WTC11 (cell line): ENCODE measurements at regions not wholly inside any gene's neighbourhood (a gene's known extent, or its start where the extent isn't known, plus 50 kb on each side); places are given as distances from the start of the nearest gene placed in this dataset.

Experiments
- ATF1 ChIP-seq: sonication (generic); formaldehyde crosslinking; IDR thresholded peaks from 2 replicates; pipeline ENCODE4 v1.8.1; 2023; ENCODE audit warnings: mild to moderate bottlenecking, moderate library complexity, missing genetic modification reagents
- CDX4 ChIP-seq: fragments of 250-450 bp; sonication (Bioruptor Pico); IDR thresholded peaks from 2 replicates; pipeline ENCODE4 v1.9.0; 2021; ENCODE audit warnings: moderate library complexity, mild to moderate bottlenecking, inconsistent platforms, borderline replicate concordance
- CTCF ChIP-seq: fragments of 200-600 bp; IDR thresholded peaks from 2 replicates; pipeline ENCODE4 v1.8.0; 2022; ENCODE audit warnings: antibody characterized with exemption
- E2F5 ChIP-seq: sonication (generic); formaldehyde crosslinking; IDR thresholded peaks from 2 replicates; pipeline ENCODE4 v1.8.1; 2022; ENCODE audit warnings: mild to moderate bottlenecking, moderate library complexity, missing genetic modification reagents
- ETV6 ChIP-seq: sonication (generic); formaldehyde crosslinking; IDR thresholded peaks from 2 replicates; pipeline ENCODE4 v1.8.1; 2022; ENCODE audit warnings: mild to moderate bottlenecking, missing genetic modification reagents
- FOXK1 ChIP-seq: sonication (generic); formaldehyde crosslinking; IDR thresholded peaks from 2 replicates; pipeline ENCODE4 v1.8.0; 2022; ENCODE audit warnings: mild to moderate bottlenecking, moderate library complexity, missing genetic modification reagents
- IRF2 ChIP-seq: sonication (generic); formaldehyde crosslinking; IDR thresholded peaks from 2 replicates; pipeline ENCODE4 v1.8.0; 2022; ENCODE audit warnings: low read depth, missing genetic modification reagents, borderline replicate concordance
- MLX ChIP-seq: sonication (generic); formaldehyde crosslinking; IDR thresholded peaks from 2 replicates; pipeline ENCODE4 v1.8.1; 2023; ENCODE audit warnings: mild to moderate bottlenecking, missing genetic modification reagents, moderate library complexity
- MXD4 ChIP-seq: fragments of 250-450 bp; sonication (Bioruptor Pico); IDR thresholded peaks from 2 replicates; pipeline ENCODE4 v1.8.0; 2021; ENCODE audit warnings: mild to moderate bottlenecking, moderate library complexity, borderline replicate concordance
- NR2C2 ChIP-seq: sonication (generic); formaldehyde crosslinking; IDR thresholded peaks from 2 replicates; pipeline ENCODE4 v1.8.0; 2022; ENCODE audit warnings: mild to moderate bottlenecking, missing genetic modification reagents
- TCF7 ChIP-seq: sonication (generic); formaldehyde crosslinking; IDR thresholded peaks from 2 replicates; pipeline ENCODE4 v1.8.0; 2022; ENCODE audit warnings: mild to moderate bottlenecking, low read depth, missing genetic modification reagents, moderate library complexity
- ZBTB43 ChIP-seq: sonication (generic); formaldehyde crosslinking; IDR thresholded peaks from 2 replicates; pipeline ENCODE4 v1.8.1; 2023; ENCODE audit warnings: mild to moderate bottlenecking, missing genetic modification reagents
- ZNF138 ChIP-seq: sonication (generic); formaldehyde crosslinking; conservative IDR thresholded peaks from 2 replicates; pipeline ENCODE4 v1.8.1; 2022; ENCODE audit warnings: mild to moderate bottlenecking, moderate library complexity, missing genetic modification reagents
- ZNF263 ChIP-seq: sonication (generic); formaldehyde crosslinking; IDR thresholded peaks from 2 replicates; pipeline ENCODE4 v1.8.1; 2022; ENCODE audit warnings: low read depth, mild to moderate bottlenecking, moderate library complexity, missing genetic modification reagents

- no peak for TF ChIP-seq CTCF
- no peak for TF ChIP-seq MLX (CRISPR knock-in tag)
- TF ChIP-seq E2F5: no peak
- no peak for TF ChIP-seq ZNF138
- no peak for TF ChIP-seq MXD4 (CRISPR knock-in tag)
- TF ChIP-seq ZBTB43 (CRISPR knock-in tag): no peak
- TF ChIP-seq NR2C2 (CRISPR knock-in tag): no peak
- TF ChIP-seq FOXK1 (CRISPR knock-in tag): no peak
- no peak for TF ChIP-seq IRF2 (CRISPR knock-in tag)
- no peak for TF ChIP-seq ATF1 (CRISPR knock-in tag)
- no peak for TF ChIP-seq ETV6 (CRISPR knock-in tag)
- TF ChIP-seq TCF7 (CRISPR knock-in tag): no peak
- TF ChIP-seq ZNF263 (CRISPR knock-in tag): no peak
- no peak for TF ChIP-seq CDX4 (CRISPR knock-in tag)
These were observed 154.2 kb downstream of the CCDC34 start for GRCh38 chr11:27208846-27209245.
